Glutamatergic neuron (in vitro differentiated cells): ENCODE measurements at regions not wholly inside any gene's neighbourhood (a gene's known extent, or its start where the extent isn't known, plus 50 kb on each side); places are given as distances from the start of the nearest gene placed in this dataset.
"Not testable (repeated sequence)": the region's sequence is repeated elsewhere in the genome, so short reads cannot be mapped to it uniquely, and the experiment has no call there.

Experiments
- DNase-seq: peaks from one replicate; pipeline ENCODE4 v3.0.0; 2022
- H3K27ac Mint-ChIP-seq: one replicate; pipeline ENCODE4 v1.8.0; 2020; ENCODE audit warnings: mild to moderate bottlenecking, mixed read lengths, inconsistent platforms; ENCODE audit not compliant: unreplicated experiment
- H3K27me3 Mint-ChIP-seq: one replicate; pipeline ENCODE4 v1.8.0; 2020; ENCODE audit warnings: mild to moderate bottlenecking, moderate library complexity, mixed read lengths, inconsistent platforms; ENCODE audit not compliant: unreplicated experiment
- H3K36me3 Mint-ChIP-seq: one replicate; pipeline ENCODE4 v1.8.0; 2020; ENCODE audit warnings: mild to moderate bottlenecking, mixed read lengths, inconsistent platforms; ENCODE audit not compliant: unreplicated experiment
- H3K4me1 Mint-ChIP-seq: one replicate; pipeline ENCODE4 v1.8.0; 2020; ENCODE audit warnings: mild to moderate bottlenecking, low read depth, mixed read lengths, inconsistent platforms; ENCODE audit not compliant: unreplicated experiment
- H3K4me3 Mint-ChIP-seq: one replicate; pipeline ENCODE4 v1.8.0; 2020; ENCODE audit warnings: mild to moderate bottlenecking, mixed read lengths, inconsistent platforms; ENCODE audit not compliant: unreplicated experiment
- H3K9me3 Mint-ChIP-seq: one replicate; pipeline ENCODE4 v1.8.0; 2020; ENCODE audit warnings: mild to moderate bottlenecking, moderate library complexity, mixed read lengths, inconsistent platforms; ENCODE audit not compliant: unreplicated experiment
- TF ChIP-seq, protein P1 (sequence below): fragments of 200-600 bp; sonication (generic); IDR thresholded peaks from one replicate; pipeline ENCODE4 v1.5.0; 2021; ENCODE audit not compliant: partially characterized antibody, unreplicated experiment

DNA sequence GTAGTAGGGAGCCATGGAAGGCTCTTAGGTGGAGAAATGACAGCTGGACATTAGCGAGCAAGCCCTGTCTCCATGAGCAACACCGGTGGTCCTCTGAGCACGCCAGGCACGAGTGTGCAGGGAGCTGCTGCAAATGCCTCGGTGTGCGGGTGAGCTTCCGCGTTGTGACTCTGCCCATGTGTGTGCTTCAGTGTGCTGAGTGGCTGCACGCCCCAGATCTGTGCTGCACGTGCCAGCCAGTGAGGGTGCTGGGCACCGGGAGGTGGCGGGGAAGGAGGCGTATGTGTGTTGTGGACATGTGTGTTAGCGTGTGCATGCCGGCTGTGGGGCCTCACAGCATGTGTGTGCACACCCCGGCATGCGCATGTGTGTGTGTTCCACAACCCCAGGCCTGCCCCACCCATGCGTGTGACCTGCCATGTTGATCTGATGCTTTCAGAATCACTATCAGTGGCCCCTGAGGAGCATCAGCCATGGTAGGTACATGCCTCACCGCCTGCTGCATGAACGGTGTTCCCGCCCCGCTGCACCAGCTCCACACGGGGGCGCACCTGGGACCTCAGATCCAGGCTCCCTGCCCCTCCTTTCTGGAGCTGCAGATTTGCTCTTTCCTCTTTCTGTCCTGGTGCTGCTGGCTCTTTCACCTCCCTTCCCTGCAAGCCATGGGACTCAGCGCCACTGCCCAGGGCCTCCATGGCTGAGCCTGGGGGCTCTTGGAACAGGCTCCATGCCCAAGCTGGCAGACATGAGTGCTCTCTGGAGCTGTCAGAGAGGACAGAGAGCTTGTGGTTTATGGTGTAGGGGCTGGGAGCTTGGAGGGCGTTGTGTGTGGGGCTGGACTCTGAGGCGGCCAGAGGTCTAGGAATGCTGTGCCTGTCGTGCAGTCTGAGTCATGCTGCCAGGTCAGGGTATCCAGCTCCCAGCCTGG lies 169.4 kb downstream of the TBC1D2B start:
- Mint-ChIP-seq H3K27ac (peak overlapping the region; percentile 52), H3K9me3 (peaks cover 4% of the 10 kb centered on the region), H3K27me3 (no peaks in the 10 kb centered on the region), H3K4me3 (no peak overlapping the region), H3K4me1 (peaks cover 12% of the 10 kb centered on the region), H3K36me3 (no peaks in the 10 kb centered on the region)
- TF ChIP-seq, protein P1, sequence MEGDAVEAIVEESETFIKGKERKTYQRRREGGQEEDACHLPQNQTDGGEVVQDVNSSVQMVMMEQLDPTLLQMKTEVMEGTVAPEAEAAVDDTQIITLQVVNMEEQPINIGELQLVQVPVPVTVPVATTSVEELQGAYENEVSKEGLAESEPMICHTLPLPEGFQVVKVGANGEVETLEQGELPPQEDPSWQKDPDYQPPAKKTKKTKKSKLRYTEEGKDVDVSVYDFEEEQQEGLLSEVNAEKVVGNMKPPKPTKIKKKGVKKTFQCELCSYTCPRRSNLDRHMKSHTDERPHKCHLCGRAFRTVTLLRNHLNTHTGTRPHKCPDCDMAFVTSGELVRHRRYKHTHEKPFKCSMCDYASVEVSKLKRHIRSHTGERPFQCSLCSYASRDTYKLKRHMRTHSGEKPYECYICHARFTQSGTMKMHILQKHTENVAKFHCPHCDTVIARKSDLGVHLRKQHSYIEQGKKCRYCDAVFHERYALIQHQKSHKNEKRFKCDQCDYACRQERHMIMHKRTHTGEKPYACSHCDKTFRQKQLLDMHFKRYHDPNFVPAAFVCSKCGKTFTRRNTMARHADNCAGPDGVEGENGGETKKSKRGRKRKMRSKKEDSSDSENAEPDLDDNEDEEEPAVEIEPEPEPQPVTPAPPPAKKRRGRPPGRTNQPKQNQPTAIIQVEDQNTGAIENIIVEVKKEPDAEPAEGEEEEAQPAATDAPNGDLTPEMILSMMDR: peak; percentile 18
- DNase-seq: peak; percentile 76

DNA sequence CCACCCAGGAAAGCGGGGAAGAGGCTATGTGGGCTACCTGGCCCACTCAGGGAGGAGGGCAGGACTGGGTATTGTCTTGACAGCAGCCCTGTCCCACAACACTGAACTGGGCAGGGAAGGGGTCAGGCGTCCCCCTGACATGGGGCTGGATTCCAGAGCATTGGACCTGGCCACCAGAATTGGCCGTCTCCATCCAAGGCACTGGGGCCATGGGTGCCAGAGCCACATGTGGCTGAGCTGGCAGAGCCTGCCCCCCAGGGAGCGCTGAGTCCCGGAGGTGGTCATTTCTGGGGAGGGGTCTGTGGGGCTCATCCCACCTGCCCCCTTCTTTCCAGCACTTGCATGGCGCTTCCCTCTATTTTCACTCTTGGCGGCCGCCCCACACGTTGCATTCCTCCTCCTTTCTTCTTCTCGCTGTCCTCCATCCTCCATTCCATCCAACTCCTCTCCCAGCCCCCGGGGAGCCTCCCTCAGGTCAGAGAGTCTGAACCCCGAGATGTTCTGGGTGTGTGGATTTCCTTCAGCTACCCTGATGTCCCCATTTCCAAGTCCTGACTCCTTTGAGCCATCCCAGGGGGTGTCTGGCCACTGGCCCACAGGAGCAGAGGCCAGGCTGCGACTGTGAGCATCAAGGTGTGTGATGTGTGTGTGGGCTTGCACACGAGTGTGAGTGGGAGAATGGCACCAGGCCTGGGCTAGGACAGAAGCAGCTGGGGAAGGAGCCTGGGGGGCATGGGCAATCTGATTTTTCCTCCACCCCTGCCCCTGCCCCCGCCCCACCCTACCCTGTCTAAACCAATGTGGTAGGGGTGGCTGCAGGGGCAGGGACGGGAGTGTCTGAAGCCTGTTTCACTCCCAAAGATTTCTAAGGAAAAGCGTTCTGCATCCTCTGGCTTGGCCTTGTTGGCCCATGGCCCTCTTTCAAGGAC lies 171.2 kb downstream of the TBC1D2B start:
- H3K27ac Mint-ChIP-seq, H3K9me3 Mint-ChIP-seq, H3K27me3 Mint-ChIP-seq, H3K36me3 Mint-ChIP-seq, DNase-seq, H3K4me3 Mint-ChIP-seq: not testable (repeated sequence)
- peaks cover 12% of the 10 kb centered on the region for H3K4me1 Mint-ChIP-seq

DNA sequence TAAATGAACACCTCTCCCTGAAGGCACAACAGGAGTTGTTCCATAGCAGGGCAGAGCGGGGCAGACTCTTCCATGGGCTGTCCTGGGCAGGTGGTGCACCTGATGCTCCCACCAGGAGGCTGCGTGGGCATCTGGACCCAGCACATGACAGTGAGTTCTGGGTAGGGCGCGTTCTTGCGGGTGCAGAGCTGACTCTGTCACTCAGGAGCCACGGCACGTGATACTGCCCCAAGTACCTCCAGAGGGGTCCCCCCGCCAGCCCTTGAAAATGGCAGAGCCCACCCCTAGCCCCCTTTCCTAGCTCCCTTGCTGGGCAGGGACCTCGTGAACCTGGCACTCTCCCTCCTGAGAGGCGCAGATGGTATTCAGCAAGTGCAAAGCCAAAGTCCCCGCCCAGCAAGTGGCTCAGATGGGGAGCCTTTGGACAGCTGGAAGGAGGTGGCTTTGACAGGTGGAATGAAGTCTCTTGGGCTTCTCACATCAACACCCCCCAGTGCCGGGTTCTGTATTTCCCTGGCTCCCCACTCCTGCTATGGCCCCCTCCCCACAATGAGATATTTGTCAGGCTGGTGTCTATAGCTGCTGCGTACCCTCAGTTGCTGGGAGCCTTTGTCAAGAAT lies 172.1 kb downstream of the TBC1D2B start:
- no peak for DNase-seq
- peaks cover 4% of the 10 kb centered on the region for H3K9me3 Mint-ChIP-seq
- H3K27me3 Mint-ChIP-seq: no peaks in the 10 kb centered on the region
- no peak overlapping the region for H3K4me3 Mint-ChIP-seq
- H3K36me3 Mint-ChIP-seq: no peaks in the 10 kb centered on the region
- peaks cover 10% of the 10 kb centered on the region for H3K4me1 Mint-ChIP-seq
- no peak overlapping the region for H3K27ac Mint-ChIP-seq
- TF ChIP-seq, protein P1: no peak

DNA sequence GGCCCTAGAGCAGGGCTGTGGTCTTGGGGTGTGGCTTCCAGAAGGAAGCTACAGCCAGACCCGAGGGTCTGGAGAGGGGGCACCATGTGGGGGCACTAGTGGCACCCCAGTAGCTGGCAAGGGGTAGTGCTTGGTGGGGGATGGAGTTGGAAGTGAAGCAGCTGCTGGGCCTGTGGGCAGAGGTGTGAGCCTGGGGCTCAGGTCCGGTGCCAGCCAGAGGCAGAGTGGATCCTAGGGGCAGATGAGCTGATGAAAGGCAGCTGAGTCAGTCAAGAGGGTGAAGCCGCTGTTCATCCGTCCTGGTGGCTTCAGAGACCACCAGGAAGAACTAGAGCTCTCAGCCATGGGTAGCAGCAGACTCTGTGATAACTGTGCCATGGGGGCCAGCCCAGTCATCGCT lies 172.6 kb downstream of the TBC1D2B start:
- H3K27me3 Mint-ChIP-seq: no peaks in the 10 kb centered on the region
- TF ChIP-seq, protein P1: no peak
- no peak overlapping the region for H3K27ac Mint-ChIP-seq
- H3K36me3 Mint-ChIP-seq: no peaks in the 10 kb centered on the region
- peaks cover 11% of the 10 kb centered on the region for H3K4me1 Mint-ChIP-seq
- no peak for DNase-seq
- H3K4me3 Mint-ChIP-seq: no peak overlapping the region
- H3K9me3 Mint-ChIP-seq: peaks cover 4% of the 10 kb centered on the region

DNA sequence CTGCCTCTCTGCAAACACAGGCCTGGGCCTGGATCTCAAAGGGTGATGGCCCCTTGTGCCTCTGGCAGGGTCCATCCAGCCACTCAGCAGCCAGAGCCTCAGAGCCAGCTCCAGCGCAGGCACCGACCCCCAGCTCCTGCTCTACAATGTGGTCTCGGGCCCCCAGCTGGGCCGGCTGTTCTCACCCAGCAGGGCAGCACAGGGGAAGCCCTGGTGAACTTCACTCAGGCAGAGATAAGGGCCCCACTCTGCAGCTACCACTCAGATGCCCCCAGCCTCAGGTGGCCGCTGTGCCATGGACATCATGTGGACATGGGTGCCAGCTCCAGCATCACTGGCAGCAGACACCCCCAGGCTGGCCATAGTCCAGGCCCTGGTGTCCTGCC lies 173.1 kb downstream of the TBC1D2B start:
- peaks cover 4% of the 10 kb centered on the region for H3K9me3 Mint-ChIP-seq
- peaks cover 11% of the 10 kb centered on the region for H3K4me1 Mint-ChIP-seq

DNA sequence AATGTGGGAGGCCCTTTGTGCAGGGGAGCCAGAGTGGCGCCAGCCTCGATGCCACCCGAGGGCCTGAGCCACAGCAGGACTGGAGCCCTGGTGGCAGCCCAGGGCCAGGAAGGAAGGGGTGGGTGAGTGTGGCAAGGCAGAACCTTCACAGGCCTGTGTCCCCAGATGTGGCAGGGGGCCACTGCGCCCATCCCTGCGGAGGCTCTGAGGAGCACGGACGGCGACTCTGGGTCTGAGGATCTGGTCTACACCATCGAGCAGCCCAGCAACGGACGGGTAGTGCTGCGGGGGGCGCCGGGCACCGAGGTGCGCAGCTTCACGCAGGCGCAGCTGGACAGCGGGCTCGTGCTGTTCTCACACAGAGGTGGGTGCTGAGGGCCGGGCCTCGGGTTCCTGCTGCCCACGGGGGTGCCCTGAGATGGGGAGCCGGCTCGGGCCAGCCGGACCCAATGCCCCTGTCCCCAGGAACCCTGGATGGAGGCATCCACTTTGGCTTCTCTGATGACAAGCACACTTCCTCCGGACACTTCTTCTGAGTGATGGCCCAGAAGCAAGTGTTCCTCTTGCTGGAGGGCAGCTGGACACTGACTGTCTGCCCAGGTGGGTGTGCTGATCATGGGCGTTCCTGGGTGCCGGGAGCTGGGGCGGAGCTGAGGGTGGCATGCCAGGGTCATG lies 173.6 kb downstream of the TBC1D2B start:
- H3K27me3 Mint-ChIP-seq, H3K36me3 Mint-ChIP-seq, DNase-seq, H3K4me3 Mint-ChIP-seq, H3K27ac Mint-ChIP-seq, H3K9me3 Mint-ChIP-seq: not testable (repeated sequence)
- H3K4me1 Mint-ChIP-seq: peaks cover 11% of the 10 kb centered on the region

More for the DNA sequence above, 173.1 kb downstream of the TBC1D2B start:
- no peak for DNase-seq
- no peak overlapping the region for H3K27ac Mint-ChIP-seq
- no peaks in the 10 kb centered on the region for H3K27me3 Mint-ChIP-seq
- TF ChIP-seq, protein P1: no peak
- H3K36me3 Mint-ChIP-seq: no peaks in the 10 kb centered on the region
- no peak overlapping the region for H3K4me3 Mint-ChIP-seq
